IMR-90 (cell line): ENCODE measurements at regions not wholly inside any gene's neighbourhood (a gene's known extent, or its start where the extent isn't known, plus 50 kb on each side); places are given as distances from the start of the nearest gene placed in this dataset.

Experiments used
- ATAC-seq: fragments of 200-7000 bp; cut with Tn5 transposase; 2 replicates; pipeline ENCODE4 v1.9.1; 2020; ENCODE audit warnings: low read depth, mild to moderate bottlenecking, moderate library complexity
- BruUV-seq: library from RNA; stranded (reverse); fragments of 400-500 nt; replicated peaks from 2 replicates; lab custom pipeline; 2021; lab: Mats Ljungman, UMichigan
- CTCF ChIA-PET: fragments of 300-600 bp; formaldehyde crosslinking; extraction: SDS; loops from one replicate; lab custom pipeline; 2021; ENCODE audit warnings: antibody characterized with exemption; lab: Yijun Ruan, JAX
- POLR2A ChIA-PET: fragments of 300-600 bp; sonication (Branson Sonifier 250); formaldehyde crosslinking; loops from one replicate; lab custom pipeline; 2022; ENCODE audit warnings: antibody characterized with exemption; ENCODE audit not compliant: unreplicated experiment; lab: Charles Lee
- DNase-seq: peaks from one replicate; pipeline ENCODE4 v3.0.0; 2013
- H2AFZ ChIP-seq: replicated peaks from 2 replicates; pipeline ENCODE3; 2013; ENCODE audit warnings: low read length, mild to moderate bottlenecking; ENCODE audit not compliant: poor library complexity
- H2AK5ac ChIP-seq: 2 replicates; pipeline ENCODE4 v1.6.1; 2013; ENCODE audit warnings: low read depth, low read length, inconsistent platforms
- H2AK9ac ChIP-seq: replicated peaks from 2 replicates; pipeline ENCODE3; 2013; ENCODE audit warnings: mild to moderate bottlenecking, low read depth, low read length, moderate library complexity; ENCODE audit not compliant: poor library complexity
- H2BK120ac ChIP-seq: 2 replicates; pipeline ENCODE4 v1.6.1; 2013; ENCODE audit warnings: low read depth, low read length, inconsistent platforms
- H2BK15ac ChIP-seq: 3 replicates; pipeline ENCODE4 v1.6.1; 2013; ENCODE audit warnings: low read depth, low read length, inconsistent platforms
- H2BK20ac ChIP-seq: 2 replicates; pipeline ENCODE4 v1.6.1; 2013; ENCODE audit warnings: low read depth, mild to moderate bottlenecking, inconsistent platforms, low read length, moderate library complexity
- H2BK5ac ChIP-seq: 2 replicates; pipeline ENCODE4 v1.6.1; 2013; ENCODE audit warnings: mild to moderate bottlenecking, low read depth, low read length, inconsistent platforms; ENCODE audit not compliant: poor library complexity, severe bottlenecking
- H3K14ac ChIP-seq: replicated peaks from 2 replicates; pipeline ENCODE4 v1.6.1; 2013; ENCODE audit warnings: low read depth, low read length, inconsistent platforms
- H3K18ac ChIP-seq: 2 replicates; pipeline ENCODE4 v1.6.1; 2013; ENCODE audit warnings: low read depth, low read length, control low read depth
- H3K23ac ChIP-seq: 2 replicates; pipeline ENCODE4 v1.6.1; 2013; ENCODE audit warnings: low read depth, low read length, inconsistent platforms
- H3K27ac ChIP-seq: 2 replicates; pipeline ENCODE4 v1.5.1; 2013; ENCODE audit warnings: mild to moderate bottlenecking, control low read depth, low read length; ENCODE audit not compliant: insufficient read depth
- H3K27me3 ChIP-seq: 2 replicates; pipeline ENCODE4 v1.6.1; 2013; ENCODE audit warnings: low read length; ENCODE audit not compliant: control insufficient read depth, insufficient read depth
- H3K36me3 ChIP-seq: 2 replicates; pipeline ENCODE4 v1.6.1; 2013; ENCODE audit warnings: low read length, mixed read lengths; ENCODE audit not compliant: control insufficient read depth, insufficient read depth
- H3K4ac ChIP-seq: 2 replicates; pipeline ENCODE4 v1.6.1; 2013; ENCODE audit warnings: low read depth, low read length, inconsistent platforms
- H3K4me1 ChIP-seq: 2 replicates; pipeline ENCODE4 v1.6.1; 2013; ENCODE audit warnings: low read length, mixed read lengths; ENCODE audit not compliant: control insufficient read depth, insufficient read depth
- H3K4me2 ChIP-seq: 2 replicates; pipeline ENCODE4 v1.6.1; 2013; ENCODE audit warnings: low read depth, mild to moderate bottlenecking, control low read depth, low read length, moderate library complexity
- H3K4me3 ChIP-seq: 2 replicates; pipeline ENCODE4 v1.5.1; 2013; ENCODE audit warnings: low read depth, mild to moderate bottlenecking, control low read depth, low read length, moderate library complexity; ENCODE audit not compliant: insufficient read depth
- H3K56ac ChIP-seq: 2 replicates; pipeline ENCODE4 v1.6.1; 2013; ENCODE audit warnings: low read length, inconsistent platforms; ENCODE audit not compliant: insufficient read depth; ENCODE audit errors: extremely low read depth
- H3K79me1 ChIP-seq, 2 experiments: 2 replicates each; pipeline ENCODE4 v1.6.1; 2013; ENCODE audit warnings: low read length in 2 of 2, inconsistent platforms in 1 of 2, low read depth in 1 of 2
- H3K9ac ChIP-seq: 2 replicates; pipeline ENCODE4 v1.6.1; 2013; ENCODE audit warnings: low read depth, low read length, control low read depth
- H3K9me1 ChIP-seq: 2 replicates; pipeline ENCODE4 v1.6.1; 2013; ENCODE audit warnings: low read length, inconsistent platforms; ENCODE audit not compliant: insufficient read depth
- H3K9me3 ChIP-seq: 2 replicates; pipeline ENCODE4 v1.6.1; 2013; ENCODE audit warnings: low read length; ENCODE audit not compliant: control insufficient read depth, insufficient read depth
- H4K20me1 ChIP-seq: 2 replicates; pipeline ENCODE4 v1.6.1; 2013; ENCODE audit warnings: low read length, inconsistent platforms; ENCODE audit not compliant: insufficient read depth
- H4K5ac ChIP-seq: 2 replicates; pipeline ENCODE4 v1.6.1; 2013; ENCODE audit warnings: mild to moderate bottlenecking, low read depth, low read length, control low read depth
- H4K8ac ChIP-seq, 2 experiments: 2 replicates each; pipeline ENCODE4 v1.6.1; 2013; ENCODE audit warnings: low read depth in 2 of 2, low read length in 2 of 2, control low read depth in 1 of 2, inconsistent platforms in 1 of 2
- H4K91ac ChIP-seq: 2 replicates; pipeline ENCODE4 v1.6.1; 2013; ENCODE audit warnings: low read depth, low read length, inconsistent platforms; ENCODE audit not compliant: insufficient read depth
- BHLHE40 ChIP-seq: fragments of 150-350 bp; IDR thresholded peaks from 2 replicates; pipeline ENCODE4 v1.6.1; 2016; ENCODE audit warnings: mild to moderate bottlenecking, low read depth, low read length
- CEBPB ChIP-seq: IDR thresholded peaks from 2 replicates; pipeline ENCODE4 v1.6.1; 2012; ENCODE audit warnings: low read depth, low read length, improper control_type of control experiment
- FOS ChIP-seq: fragments of 150-350 bp; IDR thresholded peaks from 2 replicates; pipeline ENCODE4 v1.6.1; 2016; ENCODE audit warnings: low read depth, low read length
- MAFK ChIP-seq: IDR thresholded peaks from 2 replicates; pipeline ENCODE4 v1.6.1; 2012; ENCODE audit warnings: low read depth, low read length, improper control_type of control experiment
- NFE2L2 ChIP-seq: fragments of 150-350 bp; IDR thresholded peaks from 2 replicates; pipeline ENCODE4 v1.6.1; 2016; ENCODE audit warnings: low read depth, mild to moderate bottlenecking, low read length
- USF2 ChIP-seq: fragments of 150-350 bp; IDR thresholded peaks from 2 replicates; pipeline ENCODE4 v1.6.1; 2017; ENCODE audit warnings: mild to moderate bottlenecking, antibody characterized with exemption, low read length, low read depth
- WGBS, 2 experiments: methylation state at CpG; one replicate each; pipeline versions ENCODE4 v1.1.5 to v1.1.7; 2013; ENCODE audit warnings: missing lambda C conversion rate in 2 of 2; ENCODE audit not compliant: insufficient read length in 1 of 2; ENCODE audit errors: extremely low coverage in 2 of 2; 5-methylcytosine and 5-hydroxymethylcytosine counted together
- dilution Hi-C: fragments of 300-500 bp; cut with HindIII; formaldehyde crosslinking; loops from one replicate; pipeline ENCODE4 v1.14.3; 2018; ENCODE audit warnings: low sequenced_read_pairs; ENCODE audit not compliant: unreplicated experiment
- in situ Hi-C: fragments of 300-500 bp; cut with MboI; formaldehyde crosslinking; loops from 3 replicates; pipeline ENCODE4 v1.14.3; 2019; ENCODE audit warnings: low sequenced_read_pairs, inconsistent platforms, mixed read lengths
- intact Hi-C: fragments of 100-400 bp; cut with micrococcal nuclease; formaldehyde crosslinking; loops from 2 replicates; pipeline ENCODE4 v1.10.0; 2022

- no peak overlapping the region for H2AK5ac ChIP-seq
- DNase-seq (peak; percentile 91), ATAC-seq (peak; percentile 83)
- H4K8ac ChIP-seq: no peak overlapping the region
- H2BK20ac ChIP-seq: no peak overlapping the region
- H3K27ac ChIP-seq: no peak overlapping the region
- H4K20me1 ChIP-seq: no peaks in the 10 kb centered on the region
- TF ChIP-seq NFE2L2: no peak
- TF ChIP-seq BHLHE40: peak; percentile 96
- 0 out of 2 replicates have a peak, but pooled peaks have one; percentile 41 for TF ChIP-seq FOS
- TF ChIP-seq MAFK: peak; percentile 39; the same call in 1 of the 2 replicates
- TF ChIP-seq CEBPB: peak; percentile 60
- TF ChIP-seq USF2: no peak
- no peak overlapping the region for H3K18ac ChIP-seq
- H3K4me1 ChIP-seq: peaks cover 6% of the 10 kb centered on the region; the same call in 1 of the 2 replicates
- no peaks in the 10 kb centered on the region for H3K9me3 ChIP-seq
- no TSS peak for BruUV-seq
- in situ Hi-C loops (no loop called here), dilution Hi-C loops (no loop called here), intact Hi-C loops (loop anchor here (5.0 kb wide), 1 partner anchor 252 kb away; no protein-coding TSS in a partner anchor)
- no peak overlapping the region for H2BK5ac ChIP-seq
- no peaks in the 10 kb centered on the region for H3K36me3 ChIP-seq
- no peak overlapping the region for H2BK120ac ChIP-seq
- ChIA-PET CTCF (no interaction called here), POLR2A (no interaction called here)
- no peaks in the 10 kb centered on the region for H3K79me1 ChIP-seq
- no peak overlapping the region for H2AFZ ChIP-seq
- H3K4me3 ChIP-seq: no peak overlapping the region
- WGBS, 2 experiments: 0% methylated on average over 2 of the region's 5 CpGs; no CpG with 5 or more reads in 1 of the 2 experiments
- H3K4ac ChIP-seq: no peak overlapping the region
- no peak overlapping the region for H3K56ac ChIP-seq
- H3K27me3 ChIP-seq: no peaks in the 10 kb centered on the region
- no peak overlapping the region for H3K4me2 ChIP-seq
- no peaks in the 10 kb centered on the region for H3K9me1 ChIP-seq
- no peak overlapping the region for H3K9ac ChIP-seq
- H2BK15ac ChIP-seq: no peak overlapping the region
- H3K14ac ChIP-seq: no peak overlapping the region
- H4K91ac ChIP-seq: no peak overlapping the region
- H3K23ac ChIP-seq: no peak overlapping the region
- H4K5ac ChIP-seq: no peak overlapping the region
- H2AK9ac ChIP-seq: no peak overlapping the region
Measured at GRCh38 chr4:14168919-14169318, 541.4 kb upstream of the BOD1L1 start.
